NOMO-1 (cell line): ENCODE measurements at regions not wholly inside any gene's neighbourhood (a gene's known extent, or its start where the extent isn't known, plus 50 kb on each side); places are given as distances from the start of the nearest gene placed in this dataset.

Experiments used
- DNase-seq, 2 experiments: peaks; one replicate each; lab custom pipeline; 2025; ENCODE audit not compliant: unreplicated experiment in 2 of 2; lab: John Stamatoyannopoulos, UW

DNA sequence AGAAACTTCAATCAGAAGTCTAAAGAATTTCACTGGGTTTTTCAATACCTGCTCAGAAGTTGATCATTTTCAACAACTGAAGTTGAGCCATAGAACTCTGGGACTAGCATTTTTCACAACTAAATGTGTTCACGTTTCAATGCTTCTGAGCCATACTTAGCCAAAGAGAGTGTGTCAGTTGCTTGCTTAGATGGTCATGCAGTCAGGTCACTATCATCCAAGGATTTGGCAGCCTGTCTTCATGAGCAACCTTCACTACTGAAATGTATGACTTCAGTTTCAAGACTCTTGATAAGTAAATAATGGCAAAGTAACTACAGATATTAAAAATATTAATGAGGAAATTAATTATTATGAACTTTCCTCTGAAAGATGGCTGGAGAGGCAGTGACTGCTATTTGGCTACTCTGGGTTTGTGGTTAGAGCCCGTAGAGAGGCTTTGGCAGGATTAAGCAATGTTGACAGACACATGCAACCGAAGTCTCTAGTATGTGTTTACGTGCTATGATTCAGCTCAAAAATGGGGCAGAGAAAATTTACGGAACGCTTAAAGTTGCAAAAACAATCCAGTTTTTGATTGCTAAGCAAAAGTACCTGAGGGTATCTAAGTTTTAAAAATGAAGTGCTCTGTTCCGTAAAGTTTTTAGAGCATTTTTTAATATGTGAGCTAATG is 133.8 kb downstream of the GMNC start:
- DNase-seq, result peak; percentile 76 to 97

DNA sequence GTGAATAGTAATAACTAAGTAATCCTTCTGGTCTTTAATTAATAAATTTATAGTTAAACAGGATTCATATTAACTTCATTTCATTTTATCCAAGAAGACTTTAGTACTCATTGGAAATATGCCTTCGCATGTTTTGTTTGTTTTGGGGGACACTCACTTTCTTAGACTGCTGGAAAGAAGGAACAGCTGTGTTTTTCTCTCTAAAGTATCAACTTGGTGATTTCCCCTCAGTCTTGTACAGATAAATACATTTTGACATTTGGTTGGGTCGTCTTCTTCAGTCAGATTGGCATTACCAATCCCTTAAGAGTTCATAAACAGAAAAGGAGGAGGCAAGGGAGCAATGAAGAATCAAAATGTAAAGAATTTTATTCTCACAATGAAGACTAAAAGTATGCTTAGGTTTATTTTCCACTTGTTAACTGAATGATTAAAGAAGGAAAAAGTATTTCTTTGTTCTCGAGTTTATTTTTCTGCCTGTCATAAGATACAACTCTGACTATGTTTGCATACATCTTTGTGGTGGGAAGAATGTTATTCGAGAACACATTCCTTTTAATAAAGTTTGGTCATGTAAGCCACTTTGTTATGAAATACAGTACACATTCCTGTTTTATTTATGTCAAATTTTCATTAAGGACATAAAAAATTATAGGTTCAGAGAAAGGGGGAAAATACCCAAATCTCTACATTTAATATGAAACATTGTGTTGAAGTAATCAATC is 140.2 kb downstream of the GMNC start:
- DNase-seq, result no peak

DNA sequence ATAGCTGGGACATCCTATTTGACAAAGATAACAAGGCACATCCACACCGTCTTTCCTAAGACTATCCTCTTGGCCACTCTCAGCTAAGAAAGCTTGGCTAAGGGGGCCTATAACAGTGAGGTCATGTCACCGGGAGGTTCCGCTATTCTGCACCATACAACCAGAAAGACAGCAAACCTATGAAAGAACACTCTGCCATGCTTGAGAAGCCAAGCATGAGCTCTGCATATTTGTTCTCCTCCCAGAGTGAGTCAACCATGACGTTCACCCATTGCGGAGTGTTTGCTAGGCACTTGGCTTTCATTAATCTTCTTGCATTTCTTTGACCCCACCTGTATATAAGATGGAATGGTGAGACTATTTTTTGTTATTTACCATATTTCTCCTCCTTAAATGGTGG is 141.2 kb downstream of the GMNC start:
- DNase-seq, result no peak

DNA sequence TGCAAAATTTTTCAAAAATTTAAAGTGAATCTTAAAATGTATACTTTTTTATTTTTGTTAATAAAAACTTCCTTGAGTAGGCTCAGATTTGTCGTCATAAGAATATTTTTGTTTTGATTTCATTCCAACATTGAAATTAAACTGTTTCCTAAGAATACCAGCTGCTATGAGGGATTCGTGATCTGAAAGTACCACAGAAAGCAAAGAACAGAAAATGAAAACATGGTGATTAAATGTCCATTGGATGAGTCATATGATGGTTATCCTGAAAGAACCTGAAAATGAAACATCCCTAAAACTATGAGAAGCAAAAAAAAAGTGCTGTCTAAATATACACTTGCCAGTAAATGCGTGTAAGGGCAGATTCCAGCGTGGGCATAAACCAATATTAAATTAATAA is 143.8 kb downstream of the GMNC start:
- no peak for DNase-seq

DNA sequence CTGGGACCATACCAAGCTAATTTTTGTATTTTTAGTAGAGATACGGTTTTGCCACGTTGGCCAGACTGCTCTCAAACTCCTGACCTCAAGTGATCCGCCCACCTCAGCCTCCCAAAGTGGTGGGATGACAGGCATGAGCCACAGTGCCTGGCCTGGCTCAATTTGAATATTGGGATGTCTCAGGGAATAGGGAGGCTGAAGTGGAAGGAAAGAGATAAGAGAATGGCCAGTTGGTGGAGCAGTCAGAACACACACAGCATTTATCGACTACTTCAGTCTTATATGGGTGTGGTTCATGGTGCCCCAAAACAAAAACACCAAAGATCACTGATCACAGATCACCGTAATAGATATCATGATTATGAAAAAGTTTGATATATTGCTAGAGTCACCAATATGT is 144.4 kb downstream of the GMNC start:
- no peak for DNase-seq

DNA sequence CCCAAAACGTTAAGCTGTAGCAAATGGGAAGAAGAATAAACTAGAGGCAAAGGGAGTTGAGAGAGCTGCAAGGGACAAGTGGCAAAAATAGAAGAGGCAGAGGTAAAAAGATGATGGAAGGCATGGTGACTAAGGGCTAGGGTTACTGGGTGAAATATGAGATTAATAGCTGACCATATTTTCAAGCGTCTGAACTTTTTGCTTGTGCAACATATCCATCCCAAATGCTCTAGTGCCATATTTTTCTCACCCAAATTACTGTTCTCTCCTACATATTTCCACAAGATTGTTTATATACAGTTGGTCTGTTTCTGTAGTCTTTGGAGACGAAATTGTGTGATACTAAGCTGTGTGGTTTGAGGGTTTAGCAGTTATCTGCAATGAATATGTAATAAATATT is 145.5 kb downstream of the GMNC start:
- no peak for DNase-seq

DNA sequence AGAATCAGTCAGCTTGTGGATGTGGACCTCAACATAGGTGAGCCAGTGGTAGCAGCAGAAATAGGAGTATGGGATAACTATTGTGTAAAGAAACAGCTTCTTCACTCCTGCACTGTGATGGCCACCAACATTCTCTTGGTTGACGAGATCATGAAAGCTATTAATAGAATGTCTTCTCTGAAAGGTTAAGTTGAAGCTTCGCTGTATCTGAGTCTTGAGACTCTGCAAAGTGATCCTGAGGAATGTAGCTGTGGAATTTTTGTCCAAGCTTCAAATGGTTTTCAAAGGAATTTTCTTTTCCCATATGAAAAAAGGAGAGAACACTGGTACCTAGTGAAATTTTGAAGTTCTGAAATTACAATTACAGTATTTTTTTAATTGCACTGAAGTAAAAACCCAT is 146.3 kb downstream of the GMNC start:
- DNase-seq, result no peak

DNA sequence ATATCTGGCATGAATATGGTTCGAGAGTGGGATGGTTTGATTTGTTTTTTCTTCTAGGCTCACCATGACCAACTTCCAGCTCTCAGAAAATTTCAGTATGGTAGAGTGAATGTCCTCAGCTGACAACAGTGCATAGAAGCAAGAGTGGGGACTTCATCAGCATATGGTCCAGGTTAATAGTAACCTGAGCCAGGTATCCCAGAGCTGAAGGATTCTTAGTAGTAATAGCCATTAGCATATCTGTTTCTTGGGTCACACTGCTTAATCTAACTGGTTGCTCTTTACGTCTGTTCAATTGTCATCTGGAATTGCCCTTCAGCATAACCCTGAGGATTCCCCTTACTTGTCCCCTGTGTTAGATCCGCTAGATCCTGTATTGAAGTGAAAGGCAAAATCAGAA is 151.8 kb downstream of the GMNC start:
- DNase-seq, result no peak

DNA sequence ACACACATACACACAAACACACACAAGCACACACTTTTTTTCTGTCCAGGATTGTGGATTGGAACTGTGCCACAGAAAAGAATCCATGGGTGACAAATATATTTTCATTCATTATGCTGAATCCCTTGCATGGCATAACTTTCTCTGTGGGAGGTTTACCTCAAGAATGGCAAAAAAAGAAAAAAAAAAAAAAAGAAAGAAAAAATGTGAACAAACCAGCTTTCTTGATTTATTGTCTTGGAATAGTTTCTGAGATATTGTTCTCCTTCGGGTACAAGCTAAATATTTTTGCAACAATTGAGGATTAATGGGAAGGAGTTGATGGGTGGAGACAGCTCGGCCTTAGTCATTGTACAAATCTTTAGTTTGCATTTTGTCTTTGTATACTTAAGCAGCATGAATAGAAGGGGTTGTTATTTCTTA is 153.1 kb downstream of the GMNC start:
- DNase-seq, result no peak
